Lower lobe of right lung (tissue), 2 donors: ENCODE measurements at regions not wholly inside any gene's neighbourhood (a gene's known extent, or its start where the extent isn't known, plus 50 kb on each side); places are given as distances from the start of the nearest gene placed in this dataset.
"Not testable (repeated sequence)": the region's sequence is repeated elsewhere in the genome, so short reads cannot be mapped to it uniquely, and the experiment has no call there.

Source experiments
- ATAC-seq, 2 donors: fragments of 200-7000 bp; cut with Tn5 transposase; one replicate each; pipeline ENCODE4 v1.9.1; 2020 to 2022; ENCODE audit warnings: mild to moderate bottlenecking in 2 of 2, moderate library complexity in 2 of 2
- DNase-seq: peaks from one replicate; pipeline ENCODE4 v3.0.0-alpha.2; 2020
- H3K27ac ChIP-seq: fragments of 200-600 bp; one replicate; pipeline ENCODE4 v1.8.0; 2022
- H3K27me3 ChIP-seq: fragments of 200-600 bp; one replicate; pipeline ENCODE4 v1.8.0; 2022; ENCODE audit warnings: low read depth
- H3K36me3 ChIP-seq: fragments of 200-600 bp; one replicate; pipeline ENCODE4 v1.8.0; 2022; ENCODE audit warnings: mild to moderate bottlenecking
- H3K4me1 ChIP-seq: fragments of 200-600 bp; one replicate; pipeline ENCODE4 v1.8.0; 2022
- H3K4me3 ChIP-seq: fragments of 200-600 bp; one replicate; pipeline ENCODE4 v1.8.0; 2022; ENCODE audit warnings: mild to moderate bottlenecking
- H3K9me3 ChIP-seq: fragments of 200-600 bp; one replicate; pipeline ENCODE4 v1.8.0; 2022
- intact Hi-C: fragments of 100-400 bp; cut with DNase I; formaldehyde crosslinking; loops from one replicate; pipeline ENCODE4 v1.11.0; 2022
- TF ChIP-seq, protein P1 (sequence below): fragments of 200-600 bp; IDR thresholded peaks from one replicate; pipeline ENCODE4 v1.8.0; 2022; ENCODE audit warnings: antibody characterized with exemption, mild to moderate bottlenecking
- donor health status: DM: no; HTN: yes; CAD: no; lungs with severe emphysema.

DNA sequence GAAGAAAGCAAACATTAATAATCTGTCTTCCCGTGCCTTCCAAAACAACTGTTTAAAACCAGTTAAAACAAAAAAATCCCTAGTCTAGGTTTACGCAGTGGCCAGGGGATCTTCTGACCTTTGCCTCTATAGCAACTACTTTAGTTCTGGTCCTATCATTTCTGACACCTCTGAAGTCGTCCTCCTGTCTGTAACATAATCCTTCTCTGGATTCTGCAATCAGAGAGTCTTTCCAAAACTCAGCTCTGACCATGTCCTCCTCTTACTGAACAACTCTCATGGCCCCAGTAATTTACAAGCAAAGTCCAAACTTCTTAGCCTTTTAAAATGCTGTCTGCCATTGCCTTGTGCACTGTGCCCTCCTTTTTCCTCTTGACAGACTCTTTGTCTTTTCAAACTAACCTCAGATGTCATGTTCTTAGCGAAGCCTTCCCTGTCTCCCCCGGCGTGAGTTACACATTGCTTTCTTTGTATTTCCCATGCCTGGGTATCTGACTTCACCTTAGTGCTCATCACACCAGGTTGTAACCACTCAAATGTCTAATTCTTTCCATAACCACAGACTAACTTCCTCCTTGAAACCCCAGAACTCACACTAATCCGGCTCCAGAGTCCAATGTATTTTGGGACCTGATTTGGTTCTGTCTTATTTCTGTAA, 105.2 kb upstream of the BNIP2 start:
- DNase-seq (no peak), ATAC-seq (no peak)
- H3K4me1 ChIP-seq = no peaks in the 10 kb centered on the region
- H3K27me3 ChIP-seq = peaks cover 5% of the 10 kb centered on the region
- intact Hi-C loops = no loop called here
- no peak overlapping the region for H3K27ac ChIP-seq
- TF ChIP-seq, protein P1, sequence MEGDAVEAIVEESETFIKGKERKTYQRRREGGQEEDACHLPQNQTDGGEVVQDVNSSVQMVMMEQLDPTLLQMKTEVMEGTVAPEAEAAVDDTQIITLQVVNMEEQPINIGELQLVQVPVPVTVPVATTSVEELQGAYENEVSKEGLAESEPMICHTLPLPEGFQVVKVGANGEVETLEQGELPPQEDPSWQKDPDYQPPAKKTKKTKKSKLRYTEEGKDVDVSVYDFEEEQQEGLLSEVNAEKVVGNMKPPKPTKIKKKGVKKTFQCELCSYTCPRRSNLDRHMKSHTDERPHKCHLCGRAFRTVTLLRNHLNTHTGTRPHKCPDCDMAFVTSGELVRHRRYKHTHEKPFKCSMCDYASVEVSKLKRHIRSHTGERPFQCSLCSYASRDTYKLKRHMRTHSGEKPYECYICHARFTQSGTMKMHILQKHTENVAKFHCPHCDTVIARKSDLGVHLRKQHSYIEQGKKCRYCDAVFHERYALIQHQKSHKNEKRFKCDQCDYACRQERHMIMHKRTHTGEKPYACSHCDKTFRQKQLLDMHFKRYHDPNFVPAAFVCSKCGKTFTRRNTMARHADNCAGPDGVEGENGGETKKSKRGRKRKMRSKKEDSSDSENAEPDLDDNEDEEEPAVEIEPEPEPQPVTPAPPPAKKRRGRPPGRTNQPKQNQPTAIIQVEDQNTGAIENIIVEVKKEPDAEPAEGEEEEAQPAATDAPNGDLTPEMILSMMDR = no peak
- no peak overlapping the region for H3K4me3 ChIP-seq
- no peaks in the 10 kb centered on the region for H3K9me3 ChIP-seq
- H3K36me3 ChIP-seq = no peaks in the 10 kb centered on the region

DNA sequence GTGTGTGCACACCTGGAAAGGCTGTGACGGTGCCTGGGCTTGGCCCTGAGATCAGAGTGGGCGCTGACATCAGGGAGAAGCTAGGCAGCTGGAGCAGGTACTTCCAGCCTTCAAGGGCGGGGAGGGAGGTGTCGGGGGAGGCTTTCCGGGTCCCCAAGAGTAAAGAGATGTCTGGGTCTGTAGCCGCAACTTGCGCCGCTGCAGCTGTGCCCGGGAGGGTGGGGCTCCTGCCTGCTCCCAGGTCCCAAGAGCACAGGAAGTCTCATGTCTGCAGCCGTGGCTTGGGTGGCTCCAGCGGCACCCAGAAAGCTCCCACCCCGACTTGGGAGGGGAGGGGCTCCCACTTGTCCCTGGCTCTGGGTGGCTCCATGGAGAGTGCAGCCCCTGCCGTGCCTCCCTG, 103.2 kb upstream of the BNIP2 start:
- DNase-seq = no peak
- Histone ChIP-seq H3K36me3 (no peaks in the 10 kb centered on the region), H3K9me3 (no peaks in the 10 kb centered on the region), H3K27me3 (peaks cover 5% of the 10 kb centered on the region), H3K4me1 (no peaks in the 10 kb centered on the region), H3K4me3 (no peak overlapping the region), H3K27ac (no peak overlapping the region)
- intact Hi-C loops = no loop called here
- ATAC-seq = peak in 1 of 2 donors; percentile 17
- TF ChIP-seq, protein P1 = no peak

DNA sequence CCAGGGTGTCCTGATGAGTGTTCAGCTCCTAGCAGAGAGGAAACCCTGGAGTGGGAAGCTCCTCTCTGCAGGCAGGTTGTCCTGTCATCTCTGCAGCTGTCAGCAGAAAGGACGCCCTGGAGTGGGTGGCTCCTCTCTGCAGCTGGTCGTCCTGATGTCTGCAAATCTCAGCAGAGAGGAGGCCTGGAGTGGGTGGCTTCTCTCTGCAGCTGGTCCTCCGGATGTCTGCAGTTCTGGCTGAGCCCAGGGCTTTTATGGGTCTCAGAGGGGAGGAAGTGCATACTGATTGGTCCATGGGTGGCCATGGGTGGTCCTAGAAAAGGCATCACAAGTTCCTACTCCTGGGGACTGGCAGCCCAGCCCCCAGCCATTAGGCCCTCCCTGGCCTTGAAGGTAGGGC, 102.6 kb upstream of the BNIP2 start:
- intact Hi-C loops = no loop called here
- no peak for ATAC-seq
- TF ChIP-seq, protein P1 = no peak

DNA sequence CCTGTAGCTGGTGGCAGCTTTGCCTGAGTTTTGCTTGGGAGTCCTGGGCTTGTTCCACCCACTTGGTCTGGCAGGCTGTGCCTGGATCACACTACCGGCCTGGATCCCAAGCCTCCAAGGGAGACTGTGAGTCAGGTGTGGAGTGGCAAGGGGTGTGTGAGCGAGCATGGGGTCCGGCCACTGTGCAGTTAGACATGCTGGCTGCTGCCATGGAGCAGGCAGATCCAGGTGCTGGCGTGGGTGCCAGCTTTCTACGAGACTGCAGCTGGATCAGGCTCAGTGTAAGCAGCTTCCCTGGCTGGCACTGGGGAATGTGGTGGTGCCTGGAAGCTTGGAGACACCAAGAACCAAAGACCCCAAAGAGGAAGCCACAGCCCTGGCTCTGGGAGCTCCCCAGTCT, 102.0 kb upstream of the BNIP2 start:
- no peaks in the 10 kb centered on the region for H3K9me3 ChIP-seq
- TF ChIP-seq, protein P1 = no peak
- H3K4me1 ChIP-seq = no peaks in the 10 kb centered on the region
- intact Hi-C loops = no loop called here
- DNase-seq (no peak), ATAC-seq (no peak)
- H3K27ac ChIP-seq = no peak overlapping the region
- H3K36me3 ChIP-seq = no peaks in the 10 kb centered on the region
- H3K27me3 ChIP-seq = peaks cover 5% of the 10 kb centered on the region
- no peak overlapping the region for H3K4me3 ChIP-seq

More for the DNA sequence above, 102.6 kb upstream of the BNIP2 start:
- H3K36me3 ChIP-seq = no peaks in the 10 kb centered on the region
- peaks cover 5% of the 10 kb centered on the region for H3K27me3 ChIP-seq
- H3K4me3 ChIP-seq = no peak overlapping the region
- no peaks in the 10 kb centered on the region for H3K4me1 ChIP-seq
- no peaks in the 10 kb centered on the region for H3K9me3 ChIP-seq
- no peak overlapping the region for H3K27ac ChIP-seq
- no peak for DNase-seq

DNA sequence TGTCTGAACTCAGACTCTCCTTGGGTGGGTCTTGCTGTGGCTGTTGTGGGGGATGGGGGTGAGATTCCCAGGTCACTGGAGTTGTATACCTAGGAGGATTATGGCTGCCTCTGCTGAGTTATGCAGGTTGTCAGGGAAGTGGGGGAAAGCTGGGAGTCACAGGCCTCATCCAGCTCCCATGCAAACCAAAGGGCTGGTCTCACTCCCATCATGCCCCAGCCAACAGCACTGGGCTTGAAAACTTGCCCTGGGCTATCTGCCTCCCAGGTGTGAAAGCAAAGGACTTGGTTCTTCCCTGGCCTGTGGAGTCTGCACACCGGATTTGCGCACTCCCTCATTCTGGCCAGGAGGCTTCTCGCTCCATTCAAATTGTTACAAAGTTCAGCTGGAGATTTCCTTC, 97.3 kb upstream of the BNIP2 start:
- H3K4me1 ChIP-seq, DNase-seq, H3K9me3 ChIP-seq, ATAC-seq, H3K27me3 ChIP-seq, H3K4me3 ChIP-seq, H3K27ac ChIP-seq, H3K36me3 ChIP-seq, intact Hi-C loops: not testable (repeated sequence)

DNA sequence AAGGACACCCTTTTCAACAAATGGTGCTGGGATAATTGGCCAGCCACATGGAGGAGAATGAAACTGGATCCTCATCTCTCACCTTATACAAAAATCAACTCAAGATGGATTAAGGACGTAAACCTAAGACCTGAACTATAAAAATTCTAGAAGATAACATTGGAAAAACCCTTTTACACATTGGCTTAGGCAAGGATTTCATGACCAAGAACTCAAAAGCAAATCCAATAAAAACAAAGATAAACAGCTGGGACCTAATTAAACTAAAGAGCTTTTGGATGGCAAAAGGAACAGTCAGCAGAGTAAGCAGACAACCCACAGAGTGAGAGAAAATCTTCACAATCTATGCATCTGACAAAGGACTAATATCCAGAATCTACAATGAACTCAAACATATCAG, 96.9 kb upstream of the BNIP2 start:
- intact Hi-C loops, H3K4me3 ChIP-seq, H3K27ac ChIP-seq, H3K9me3 ChIP-seq, DNase-seq, H3K4me1 ChIP-seq, H3K36me3 ChIP-seq, H3K27me3 ChIP-seq, ATAC-seq: not testable (repeated sequence)

DNA sequence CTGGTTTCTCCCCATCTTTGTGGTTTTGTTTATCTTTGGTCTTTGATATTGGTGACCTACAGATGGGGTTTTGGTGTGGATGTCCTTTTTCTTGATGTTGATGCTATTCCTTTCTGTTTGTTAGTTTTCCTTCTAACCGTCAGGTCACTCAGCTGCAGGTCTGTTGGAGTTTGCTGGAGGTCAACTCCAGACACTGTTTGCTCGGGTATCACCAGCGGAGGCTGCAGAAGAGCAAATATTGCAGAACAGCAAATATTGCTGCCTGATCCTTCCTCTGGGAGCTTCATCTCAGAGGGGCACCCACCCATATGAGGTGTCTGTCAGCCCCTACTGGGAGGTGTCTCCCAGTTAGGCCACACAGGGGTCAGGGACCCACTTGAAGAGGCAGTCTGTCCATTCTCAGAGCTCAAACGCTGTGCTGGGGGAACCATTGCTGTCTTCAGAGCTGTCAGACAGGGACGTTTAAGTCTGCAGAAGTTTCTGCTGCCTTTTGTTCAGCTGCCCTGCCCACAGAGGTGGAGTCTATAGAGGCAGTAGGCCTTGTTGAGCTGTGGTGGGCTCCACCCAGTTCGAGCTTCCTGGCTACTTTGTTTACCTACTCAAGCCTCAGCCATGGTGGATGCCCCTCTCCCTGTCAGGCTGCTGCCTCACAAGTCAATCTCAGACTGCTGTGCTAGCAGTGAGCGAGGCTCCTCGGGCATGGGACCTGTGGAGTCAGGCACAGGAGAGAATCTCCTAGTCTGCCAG, 94.8 kb upstream of the BNIP2 start:
- H3K27ac ChIP-seq, H3K4me3 ChIP-seq, H3K4me1 ChIP-seq, DNase-seq, H3K9me3 ChIP-seq, intact Hi-C loops, H3K27me3 ChIP-seq, H3K36me3 ChIP-seq, ATAC-seq: not testable (repeated sequence)
